DND-41 (cell line): ENCODE measurements at regions not wholly inside any gene's neighbourhood (a gene's known extent, or its start where the extent isn't known, plus 50 kb on each side); places are given as distances from the start of the nearest gene placed in this dataset.
A peak's percentile ranks its signal among the peaks of the same experiment; 100 is the strongest.

Source experiments
- ATAC-seq: fragments of 200-7000 bp; cut with Tn5 transposase; 3 replicates; pipeline ENCODE4 v1.9.1; 2021; ENCODE audit warnings: low read depth; ENCODE audit not compliant: insufficient read depth
- DNase-seq: peaks from one replicate; pipeline ENCODE4 v3.0.0-alpha.2; 2020
- H2AFZ ChIP-seq: 2 replicates; pipeline ENCODE4 v1.6.0; 2012; ENCODE audit warnings: low read depth, low read length
- H3K27ac ChIP-seq: 2 replicates; pipeline ENCODE4 v1.5.1; 2012; ENCODE audit warnings: low read length, inconsistent platforms
- H3K27me3 ChIP-seq: fragments of 200-600 bp; sonication (generic); 2 replicates; pipeline ENCODE4 v1.6.0; 2012; ENCODE audit warnings: low read length, mild to moderate bottlenecking, inconsistent platforms; ENCODE audit not compliant: insufficient read depth, poor library complexity
- H3K36me3 ChIP-seq: 2 replicates; pipeline ENCODE4 v1.5.1; 2012; ENCODE audit warnings: low read length, inconsistent platforms; ENCODE audit not compliant: insufficient read depth
- H3K4me1 ChIP-seq: 2 replicates; pipeline ENCODE4 v1.5.1; 2012; ENCODE audit warnings: mild to moderate bottlenecking, low read length; ENCODE audit not compliant: insufficient read depth
- H3K4me2 ChIP-seq: 2 replicates; pipeline ENCODE4 v1.6.0; 2012; ENCODE audit warnings: mild to moderate bottlenecking, moderate library complexity, low read length, inconsistent platforms; ENCODE audit not compliant: insufficient read depth
- H3K4me3 ChIP-seq, 2 experiments: fragments of 200-600 bp in 1 of 2; shearing (Covaris generic) in 1 of 2; 2 replicates each; pipeline ENCODE4 v1.5.1; 2012 to 2016; ENCODE audit warnings: inconsistent platforms in 2 of 2, low read length in 2 of 2, mild to moderate bottlenecking in 2 of 2, low read depth in 1 of 2, moderate library complexity in 1 of 2
- H3K79me2 ChIP-seq: 2 replicates; pipeline ENCODE4 v1.6.0; 2012; ENCODE audit warnings: low read length, inconsistent platforms; ENCODE audit not compliant: insufficient read depth
- H3K9ac ChIP-seq: 2 replicates; pipeline ENCODE4 v1.6.0; 2012; ENCODE audit warnings: low read depth, mild to moderate bottlenecking, inconsistent platforms, low read length, moderate library complexity
- H3K9me3 ChIP-seq: 2 replicates; pipeline ENCODE4 v1.5.1; 2012; ENCODE audit warnings: low read length, moderate library complexity, mild to moderate bottlenecking, inconsistent platforms; ENCODE audit not compliant: insufficient read depth, severe bottlenecking
- H4K20me1 ChIP-seq: 2 replicates; pipeline ENCODE4 v1.6.0; 2012; ENCODE audit warnings: low read length; ENCODE audit not compliant: insufficient read depth
- CTCF ChIP-seq: IDR thresholded peaks from 2 replicates; pipeline ENCODE4 v1.5.1; 2012; ENCODE audit warnings: borderline replicate concordance, low read length, moderate library complexity, mild to moderate bottlenecking; ENCODE audit not compliant: poor library complexity, severe bottlenecking; ENCODE audit errors: extremely low read depth
- EZH2 ChIP-seq: IDR thresholded peaks from 3 replicates; pipeline ENCODE4 v1.6.1; 2012; ENCODE audit warnings: borderline replicate concordance, low read depth, mild to moderate bottlenecking, moderate library complexity, low read length, inconsistent platforms; ENCODE audit not compliant: severe bottlenecking

DNA sequence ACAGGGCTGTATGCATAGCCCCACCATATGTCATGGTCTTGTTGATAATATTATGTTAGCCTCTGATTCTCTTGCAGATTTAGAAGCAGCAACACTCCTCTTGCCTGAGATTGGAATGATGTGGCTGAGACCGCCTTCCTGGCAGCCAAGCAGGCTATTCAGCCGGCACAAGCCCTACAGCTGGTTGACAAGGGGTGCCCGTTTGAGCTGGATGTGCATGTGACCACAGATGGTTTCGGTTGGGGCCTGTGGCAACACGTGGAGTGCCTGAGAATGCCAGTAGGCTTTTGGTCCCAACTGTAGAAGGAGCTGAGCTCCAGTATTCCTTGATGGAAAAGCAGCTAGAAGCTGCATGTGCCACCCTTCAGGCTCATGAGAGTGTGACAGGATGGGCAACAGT is 303.6 kb upstream of the POU3F2 start:
- no peak for TF ChIP-seq EZH2
- TF ChIP-seq CTCF, result no peak
- Histone ChIP-seq H3K79me2 (no peaks in the 10 kb centered on the region), H3K4me1 (no peaks in the 10 kb centered on the region), H3K27ac (no peak overlapping the region), H3K9me3 (no peaks in the 10 kb centered on the region), H2AFZ (no peak overlapping the region), H3K9ac (no peak overlapping the region), H4K20me1 (no peaks in the 10 kb centered on the region), H3K4me2 (no peak overlapping the region), H3K27me3 (no peaks in the 10 kb centered on the region), H3K36me3 (no peaks in the 10 kb centered on the region), H3K4me3 (no peak overlapping the region)
- ATAC-seq (no peak), DNase-seq (no peak)

- TF ChIP-seq CTCF, result no peak
- TF ChIP-seq EZH2, result no peak
- Histone ChIP-seq H3K9ac (no peak overlapping the region), H3K9me3 (no peaks in the 10 kb centered on the region), H4K20me1 (no peaks in the 10 kb centered on the region), H3K79me2 (no peaks in the 10 kb centered on the region), H3K27ac (no peak overlapping the region), H3K4me1 (no peaks in the 10 kb centered on the region), H2AFZ (no peak overlapping the region), H3K4me3 (no peak overlapping the region), H3K36me3 (no peaks in the 10 kb centered on the region), H3K4me2 (no peak overlapping the region), H3K27me3 (no peaks in the 10 kb centered on the region)
- DNase-seq (no peak), ATAC-seq (no peak)
Measured at GRCh38 chr6:98532004-98532403, 302.4 kb upstream of the POU3F2 start.

DNA sequence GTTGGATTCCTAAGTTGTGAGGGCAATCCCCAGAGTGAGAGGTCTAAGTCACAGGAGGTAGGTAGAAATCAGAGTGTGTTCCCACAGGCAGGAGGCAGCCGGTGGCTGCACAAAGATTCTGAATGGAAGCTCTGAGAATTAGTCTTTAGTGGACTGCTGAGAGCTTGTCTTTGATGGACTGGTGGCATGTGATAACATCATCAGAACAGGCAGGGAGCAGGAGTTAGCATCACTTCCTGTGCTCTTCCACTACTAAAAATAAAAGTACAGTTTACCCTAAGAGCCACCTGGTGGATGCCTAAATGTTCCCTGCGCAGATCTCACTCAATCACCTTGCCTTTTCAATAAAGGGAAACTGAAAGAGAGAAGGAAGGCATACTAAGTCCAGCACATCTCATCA is 294.6 kb upstream of the POU3F2 start:
- H3K4me1 ChIP-seq, result no peaks in the 10 kb centered on the region
- TF ChIP-seq CTCF, result peak; percentile 35
- TF ChIP-seq EZH2, result no peak
- no peak overlapping the region for H2AFZ ChIP-seq
- H3K9me3 ChIP-seq, result no peaks in the 10 kb centered on the region
- no peaks in the 10 kb centered on the region for H4K20me1 ChIP-seq
- H3K4me2 ChIP-seq, result no peak overlapping the region
- no peaks in the 10 kb centered on the region for H3K79me2 ChIP-seq
- no peaks in the 10 kb centered on the region for H3K36me3 ChIP-seq
- H3K27me3 ChIP-seq, result no peaks in the 10 kb centered on the region
- no peak overlapping the region for H3K9ac ChIP-seq
- DNase-seq (no peak), ATAC-seq (peak; percentile 62; the same call in 2 of the 3 replicates)
- H3K27ac ChIP-seq, result no peak overlapping the region
- no peak overlapping the region for H3K4me3 ChIP-seq

DNA sequence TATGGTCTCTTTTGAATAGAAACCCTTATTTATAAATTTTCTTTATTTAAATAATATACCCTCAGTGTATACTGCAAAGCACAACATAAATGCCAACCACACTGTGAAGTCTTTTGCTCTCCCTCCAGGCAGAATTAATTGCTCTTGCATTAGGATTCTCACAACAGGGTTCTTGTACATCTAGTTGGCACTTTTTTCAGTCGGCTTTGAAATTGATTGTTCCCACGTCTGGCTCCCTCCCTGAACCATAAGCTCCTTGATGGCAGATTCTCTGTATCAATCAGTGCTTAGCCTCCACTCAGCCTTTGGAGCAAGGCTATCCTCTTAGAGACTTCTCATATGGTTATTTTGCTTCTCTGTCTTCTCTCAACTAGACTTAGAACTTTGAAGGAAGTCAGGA is 288.0 kb upstream of the POU3F2 start:
- ATAC-seq, result no peak
- Histone ChIP-seq H3K4me3 (no peak overlapping the region), H3K9ac (no peak overlapping the region), H3K27me3 (no peaks in the 10 kb centered on the region), H3K79me2 (no peaks in the 10 kb centered on the region), H3K4me1 (no peaks in the 10 kb centered on the region), H3K36me3 (no peaks in the 10 kb centered on the region), H3K9me3 (no peaks in the 10 kb centered on the region), H2AFZ (no peak overlapping the region), H3K4me2 (no peak overlapping the region), H3K27ac (no peak overlapping the region), H4K20me1 (no peaks in the 10 kb centered on the region)
- TF ChIP-seq CTCF (no peak), EZH2 (no peak)
- no peak for DNase-seq
